H1 (cell line): ENCODE measurements at regions not wholly inside any gene's neighbourhood (a gene's known extent, or its start where the extent isn't known, plus 50 kb on each side); places are given as distances from the start of the nearest gene placed in this dataset.
"Not testable (repeated sequence)": the region's sequence is repeated elsewhere in the genome, so short reads cannot be mapped to it uniquely, and the experiment has no call there.

Source experiments
- CTCF ChIA-PET: fragments of 300-600 bp; sonication (Branson Sonifier 250); formaldehyde crosslinking; loops from one replicate; lab custom pipeline; 2021; ENCODE audit not compliant: partially characterized antibody; lab: Charles Lee
- POLR2A ChIA-PET: fragments of 300-600 bp; sonication (Branson Sonifier 250); formaldehyde crosslinking; loops from one replicate; lab custom pipeline; 2021; ENCODE audit warnings: inconsistent platforms; ENCODE audit not compliant: partially characterized antibody; lab: Charles Lee
- DNase-seq, 2 experiments: peaks; one replicate each; pipeline versions ENCODE4 v3.0.0 to v3.0.0-alpha.2; 2010 to 2022; ENCODE audit warnings: low spot score in 2 of 2, low read depth in 1 of 2, mixed read lengths in 1 of 2
- FAIRE-seq: peaks from 2 replicates; lab custom pipeline; 2011; peaks lifted over from hg19 to GRCh38; lab: Jason Lieb, UNC
- H2AFZ ChIP-seq: 2 replicates; pipeline ENCODE4 v1.8.1; 2012; ENCODE audit warnings: low read length, inconsistent platforms
- H2AK5ac ChIP-seq: 2 replicates; pipeline ENCODE4 v1.6.1; 2013; ENCODE audit warnings: low read depth, low read length
- H2BK120ac ChIP-seq: replicated peaks from 2 replicates; pipeline ENCODE3; 2013; ENCODE audit warnings: low read depth, low read length, inconsistent platforms
- H2BK12ac ChIP-seq: 2 replicates; pipeline ENCODE4 v1.6.1; 2013; ENCODE audit warnings: low read depth, low read length
- H2BK15ac ChIP-seq: 2 replicates; pipeline ENCODE4 v1.6.1; 2013; ENCODE audit warnings: low read length
- H2BK20ac ChIP-seq: 2 replicates; pipeline ENCODE4 v1.6.1; 2013; ENCODE audit warnings: low read length
- H2BK5ac ChIP-seq: 2 replicates; pipeline ENCODE4 v1.6.1; 2013; ENCODE audit warnings: low read depth, low read length
- H3K14ac ChIP-seq: 2 replicates; pipeline ENCODE4 v1.6.1; 2013; ENCODE audit warnings: inconsistent platforms; ENCODE audit not compliant: insufficient read length
- H3K18ac ChIP-seq: 2 replicates; pipeline ENCODE4 v1.6.1; 2013; ENCODE audit warnings: low read length; ENCODE audit errors: extremely low read depth
- H3K23ac ChIP-seq: 2 replicates; pipeline ENCODE4 v1.6.1; 2013; ENCODE audit warnings: inconsistent platforms; ENCODE audit not compliant: insufficient read length
- H3K23me2 ChIP-seq: 2 replicates; pipeline ENCODE4 v1.6.1; 2013; ENCODE audit warnings: low read depth, low read length
- H3K27ac ChIP-seq: 2 replicates; pipeline ENCODE4 v1.6.1; 2011; ENCODE audit warnings: low read depth, low read length, inconsistent platforms
- H3K27me3 ChIP-seq, 4 experiments: replicated peaks in 1 of 4; 1 replicate in 1 of 4; 2 replicates in 3 of 4; pipeline versions ENCODE4 v1.6.1 to v1.8.1; 2011 to 2013; ENCODE audit warnings: low read length in 3 of 4, mild to moderate bottlenecking in 3 of 4, inconsistent platforms in 2 of 4, mixed read lengths in 2 of 4, moderate library complexity in 1 of 4; ENCODE audit not compliant: control insufficient read depth in 3 of 4, insufficient read depth in 3 of 4; ENCODE audit errors: extremely low read depth in 1 of 4
- H3K36me3 ChIP-seq, 4 experiments: 2 replicates each; pipeline versions ENCODE4 v1.6.1 to v1.8.1; 2011 to 2013; ENCODE audit warnings: mild to moderate bottlenecking in 4 of 4, low read length in 3 of 4, moderate library complexity in 2 of 4, control low read depth in 1 of 4, inconsistent platforms in 1 of 4; ENCODE audit not compliant: insufficient read depth in 4 of 4, control insufficient read depth in 2 of 4
- H3K4ac ChIP-seq: replicated peaks from 2 replicates; pipeline ENCODE3; 2013; ENCODE audit warnings: low read length, low read depth, mixed read lengths, inconsistent platforms; ENCODE audit not compliant: insufficient read length
- H3K4me1 ChIP-seq, 4 experiments: replicated peaks in 1 of 4; 1 replicate in 1 of 4; 2 replicates in 3 of 4; pipeline versions ENCODE4 v1.6.1 to v1.8.1; 2011 to 2013; ENCODE audit warnings: low read length in 3 of 4, inconsistent platforms in 2 of 4, mixed read lengths in 1 of 4; ENCODE audit not compliant: insufficient read depth in 4 of 4, control insufficient read depth in 3 of 4
- H3K4me2 ChIP-seq, 2 experiments: 2 replicates each; pipeline versions ENCODE4 v1.6.1 to v1.8.1; 2011 to 2013; ENCODE audit warnings: low read depth in 2 of 2, low read length in 2 of 2, control low read depth in 1 of 2, inconsistent platforms in 1 of 2, mild to moderate bottlenecking in 1 of 2; ENCODE audit not compliant: insufficient read depth in 1 of 2
- H3K4me3 ChIP-seq, 4 experiments: fragments of 200-600, 300-600 bp in 1 of 4; sonication (generic), shearing (Covaris generic), sonication (Bioruptor Twin) in 1 of 4; 2 replicates each; pipeline versions ENCODE4 v1.5.1 to v1.8.1; 2011 to 2016; ENCODE audit warnings: low read length in 4 of 4, low read depth in 3 of 4, control low read depth in 2 of 4, inconsistent platforms in 2 of 4, mild to moderate bottlenecking in 2 of 4, mixed read lengths in 1 of 4, moderate library complexity in 1 of 4; ENCODE audit not compliant: insufficient read depth in 2 of 4; ENCODE audit errors: extremely low read depth in 1 of 4
- H3K56ac ChIP-seq: replicated peaks from 2 replicates; pipeline ENCODE3; 2013; ENCODE audit warnings: low read depth, mild to moderate bottlenecking, mixed read lengths, low read length, inconsistent platforms; ENCODE audit not compliant: insufficient read length
- H3K79me1 ChIP-seq: 2 replicates; pipeline ENCODE4 v1.6.1; 2013; ENCODE audit warnings: low read depth, low read length, control low read depth
- H3K79me2 ChIP-seq, 2 experiments: 2 replicates each; pipeline versions ENCODE4 v1.6.1 to v1.8.1; 2012 to 2013; ENCODE audit warnings: low read length in 2 of 2, mild to moderate bottlenecking in 2 of 2, inconsistent platforms in 1 of 2; ENCODE audit not compliant: insufficient read depth in 2 of 2, control insufficient read depth in 1 of 2
- H3K9ac ChIP-seq, 4 experiments: replicated peaks in 1 of 4; 1 replicate in 1 of 4; 2 replicates in 3 of 4; pipeline versions ENCODE4 v1.6.1 to v1.8.1; 2011 to 2013; ENCODE audit warnings: low read depth in 3 of 4, low read length in 3 of 4, control low read depth in 2 of 4, mild to moderate bottlenecking in 2 of 4, moderate library complexity in 2 of 4, inconsistent platforms in 1 of 4; ENCODE audit errors: extremely low read depth in 1 of 4
- H3K9me3 ChIP-seq, 2 experiments: 2 replicates each; pipeline versions ENCODE4 v1.6.1 to v1.8.1; 2012 to 2013; ENCODE audit warnings: mild to moderate bottlenecking in 2 of 2, moderate library complexity in 2 of 2, control low read depth in 1 of 2, inconsistent platforms in 1 of 2, low read depth in 1 of 2, low read length in 1 of 2, mixed read lengths in 1 of 2; ENCODE audit not compliant: insufficient read depth in 2 of 2
- H4K20me1 ChIP-seq, 2 experiments: replicated peaks in 1 of 2; 2 replicates each; pipeline versions ENCODE3 to v1.8.1; 2011 to 2013; ENCODE audit warnings: inconsistent platforms in 2 of 2, low read length in 2 of 2, mild to moderate bottlenecking in 1 of 2; ENCODE audit not compliant: insufficient read depth in 2 of 2, control insufficient read depth in 1 of 2
- H4K5ac ChIP-seq: 2 replicates; pipeline ENCODE4 v1.6.1; 2013; ENCODE audit warnings: low read length, low read depth, mixed read lengths, inconsistent platforms; ENCODE audit not compliant: insufficient read length
- H4K8ac ChIP-seq: 2 replicates; pipeline ENCODE4 v1.8.0; 2013; ENCODE audit warnings: mild to moderate bottlenecking, moderate library complexity, low read length, inconsistent platforms; ENCODE audit not compliant: insufficient read depth; ENCODE audit errors: extremely low read depth
- H4K91ac ChIP-seq: replicated peaks from 2 replicates; pipeline ENCODE3; 2013; ENCODE audit warnings: low read length, mixed read lengths, inconsistent platforms; ENCODE audit not compliant: insufficient read length
- WGBS, 2 experiments: shearing (Covaris generic) in 1 of 2; methylation state at CpG; one replicate each; pipeline versions ENCODE4 v1.1.6 to v1.1.7; 2013 to 2015; ENCODE audit warnings: low lambda C conversion rate in 2 of 2, mixed read lengths in 2 of 2, inconsistent platforms in 1 of 2, low coverage in 1 of 2, missing lambda C conversion rate in 1 of 2; ENCODE audit not compliant: insufficient replicate concordance in 2 of 2, insufficient coverage in 1 of 2, insufficient read length in 1 of 2; ENCODE audit errors: extremely low coverage in 1 of 2, missing lambda C conversion rate in 1 of 2; 5-methylcytosine and 5-hydroxymethylcytosine counted together

DNA sequence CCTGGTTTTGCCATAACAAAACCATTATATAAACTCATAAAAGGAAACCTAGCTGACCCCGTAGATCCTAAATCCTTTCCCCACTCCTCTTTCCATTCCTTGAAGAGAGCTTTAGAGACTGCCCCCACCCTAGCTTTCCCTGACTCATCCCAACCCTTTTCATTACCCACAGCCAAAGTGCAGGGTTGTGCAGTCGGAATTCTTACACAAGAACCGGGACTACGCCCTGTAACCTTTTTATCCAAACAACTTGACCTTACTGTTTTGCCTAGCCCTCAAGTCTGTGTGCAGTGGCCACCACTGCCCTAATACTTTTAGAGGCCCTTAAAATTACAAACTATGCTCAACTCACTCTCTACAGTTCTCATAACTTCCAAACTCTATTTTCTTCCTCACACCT, 116.0 kb upstream of the PTPN13 start:
- H4K5ac ChIP-seq, H3K23me2 ChIP-seq, H3K4me3 ChIP-seq, H3K9ac ChIP-seq, H3K36me3 ChIP-seq, H2BK12ac ChIP-seq, H3K27ac ChIP-seq, FAIRE-seq, H3K27me3 ChIP-seq, H3K18ac ChIP-seq, H2AK5ac ChIP-seq, H2BK15ac ChIP-seq, H4K20me1 ChIP-seq, DNase-seq, H4K91ac ChIP-seq, POLR2A ChIA-PET, H2AFZ ChIP-seq, H3K9me3 ChIP-seq, H3K14ac ChIP-seq, H3K23ac ChIP-seq, H4K8ac ChIP-seq, H3K79me2 ChIP-seq, CTCF ChIA-PET, H3K4me2 ChIP-seq, H3K79me1 ChIP-seq, H3K56ac ChIP-seq, H3K4ac ChIP-seq, H2BK5ac ChIP-seq: not testable (repeated sequence)
- WGBS, 2 experiments, result 90% methylated on average over 4 of the region's 4 CpGs; no CpG with 5 or more reads in 1 of the 2 experiments
- peaks cover 2 to 21% (median 14%) of the 10 kb centered on the region in 4 experiments; a peak in 5 of 7 replicates for H3K4me1 ChIP-seq
- H2BK20ac ChIP-seq, result peak overlapping the region; percentile 77; the same call in 1 of the 2 replicates
- H2BK120ac ChIP-seq, result peak overlapping the region; percentile 64
